ENCODE measurements at regions not wholly inside any gene's neighbourhood (a gene's known extent, or its start where the extent isn't known, plus 50 kb on each side); places are given as distances from the start of the nearest gene placed in this dataset.

DNA sequence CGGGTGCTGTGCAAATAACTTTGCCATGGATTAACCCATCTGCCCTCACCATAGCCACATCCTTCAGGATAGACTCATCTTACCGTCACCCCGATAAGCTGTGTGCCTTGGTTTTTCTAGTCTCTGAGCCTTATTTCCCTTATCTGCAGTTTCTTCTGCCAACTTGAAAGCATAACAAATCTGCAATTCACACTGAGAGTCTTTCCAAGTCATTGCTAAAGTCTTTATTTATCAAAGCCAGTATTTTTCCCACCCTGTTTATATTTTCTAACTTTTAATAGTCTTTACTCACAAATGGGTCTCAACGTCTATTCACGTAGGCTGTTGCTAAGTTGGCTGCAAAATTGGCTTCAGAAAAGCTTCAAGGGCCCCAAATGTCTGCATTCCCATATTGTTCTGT, 61.6 kb upstream of the SUCLG2 start:
- Mint-ChIP-seq H3K4me3 (no peak overlapping the region), H3K9me3 (peaks cover 6 to 15% of the 10 kb centered on the region in 2 donors), H3K27ac (no peak overlapping the region)

DNA sequence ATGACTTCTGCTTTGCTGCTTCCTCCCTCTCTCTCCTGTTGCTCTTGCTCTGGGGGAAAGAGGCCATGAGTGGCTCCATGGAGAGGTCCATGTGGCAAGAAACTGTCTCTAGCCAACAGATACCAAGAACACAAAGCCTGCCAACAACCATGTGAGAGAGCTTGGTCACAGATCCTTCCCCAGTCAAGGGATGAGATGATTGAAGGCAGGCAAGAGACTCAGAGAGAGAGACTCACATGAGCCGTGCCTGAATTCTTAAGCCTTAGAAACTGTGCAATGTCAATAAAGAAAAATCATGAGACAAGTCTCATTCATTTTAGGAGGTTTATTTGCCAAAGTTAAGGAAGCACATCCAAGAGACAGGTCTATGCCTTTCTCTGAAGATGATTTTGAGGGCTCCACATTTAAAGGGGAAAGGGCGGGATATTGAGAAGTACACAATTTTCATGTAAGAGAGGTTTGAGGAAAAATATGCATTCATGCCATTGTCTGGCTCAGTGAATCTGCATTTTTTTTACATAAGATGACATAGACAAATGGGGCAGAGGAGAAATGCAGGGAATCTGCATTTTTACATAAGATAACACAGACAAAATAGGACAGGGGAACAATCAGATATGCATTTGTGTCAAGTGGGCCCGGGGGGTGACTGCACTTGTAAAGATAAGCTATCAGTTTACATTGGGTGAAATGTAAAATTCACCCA, 59.5 kb upstream of the SUCLG2 start:
- no peaks in the 10 kb centered on the region for H3K27me3 Mint-ChIP-seq
- H3K4me1 Mint-ChIP-seq = no peaks in the 10 kb centered on the region
- ATAC-seq = no peak
- no peak for DNase-seq
- H3K27ac Mint-ChIP-seq = no peak overlapping the region
- H3K9me3 Mint-ChIP-seq = peaks cover 0 to 8% of the 10 kb centered on the region in 2 donors
- H3K4me3 Mint-ChIP-seq = no peak overlapping the region

More for the DNA sequence above, 61.6 kb upstream of the SUCLG2 start:
- DNase-seq (no peak), ATAC-seq (no peak)
- no peaks in the 10 kb centered on the region for H3K27me3 Mint-ChIP-seq
- no peaks in the 10 kb centered on the region for H3K4me1 Mint-ChIP-seq

DNA sequence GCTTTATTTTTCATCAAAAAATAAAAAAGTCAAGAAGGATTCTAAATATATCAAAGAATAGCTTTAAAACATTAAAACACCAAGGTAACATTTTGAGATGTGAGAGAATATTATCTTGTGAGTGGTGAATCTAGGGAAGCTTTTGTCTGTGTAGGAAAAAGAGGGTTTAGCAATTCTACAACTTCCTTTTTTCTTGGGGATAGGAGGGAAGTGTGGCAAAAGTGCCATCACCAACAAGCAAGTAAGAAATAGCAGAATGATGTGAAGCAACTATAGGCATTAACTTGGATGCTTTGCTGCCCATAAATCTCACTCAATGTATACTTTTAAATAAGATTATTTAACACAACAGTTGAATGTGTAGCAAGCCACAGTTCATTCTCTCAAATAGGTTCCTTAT, 57.8 kb upstream of the SUCLG2 start:
- no peaks in the 10 kb centered on the region for H3K27me3 Mint-ChIP-seq
- no peak for ATAC-seq
- H3K4me1 Mint-ChIP-seq = no peaks in the 10 kb centered on the region
- no peak for DNase-seq
- no peak overlapping the region for H3K4me3 Mint-ChIP-seq
- no peaks in the 10 kb centered on the region for H3K9me3 Mint-ChIP-seq
- H3K27ac Mint-ChIP-seq = no peak overlapping the region

DNA sequence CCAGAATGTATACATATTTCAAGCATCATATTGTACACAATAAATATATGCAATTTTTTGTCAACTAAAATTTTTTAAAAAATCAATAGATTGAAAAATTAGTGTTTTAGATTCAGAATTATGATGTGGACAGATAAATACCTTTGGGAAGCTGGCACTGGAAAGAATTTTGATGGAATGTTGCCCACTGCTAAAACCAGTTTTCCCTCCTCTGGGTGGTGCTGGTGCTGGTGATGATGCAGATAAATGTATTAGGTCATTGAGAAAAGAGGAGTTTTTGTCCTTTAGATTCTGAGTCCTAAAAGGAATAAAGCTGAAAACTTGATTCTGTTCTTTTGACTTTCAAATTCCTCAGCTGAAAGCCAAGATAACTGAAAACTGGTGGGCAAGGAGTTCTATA, 56.0 kb upstream of the SUCLG2 start:
- DNase-seq (no peak), ATAC-seq (no peak)
- H3K27me3 Mint-ChIP-seq = no peaks in the 10 kb centered on the region
- no peaks in the 10 kb centered on the region for H3K9me3 Mint-ChIP-seq
- peaks cover 5% of the 10 kb centered on the region for H3K4me1 Mint-ChIP-seq
- H3K4me3 Mint-ChIP-seq = no peak overlapping the region
- no peak overlapping the region for H3K27ac Mint-ChIP-seq

DNA sequence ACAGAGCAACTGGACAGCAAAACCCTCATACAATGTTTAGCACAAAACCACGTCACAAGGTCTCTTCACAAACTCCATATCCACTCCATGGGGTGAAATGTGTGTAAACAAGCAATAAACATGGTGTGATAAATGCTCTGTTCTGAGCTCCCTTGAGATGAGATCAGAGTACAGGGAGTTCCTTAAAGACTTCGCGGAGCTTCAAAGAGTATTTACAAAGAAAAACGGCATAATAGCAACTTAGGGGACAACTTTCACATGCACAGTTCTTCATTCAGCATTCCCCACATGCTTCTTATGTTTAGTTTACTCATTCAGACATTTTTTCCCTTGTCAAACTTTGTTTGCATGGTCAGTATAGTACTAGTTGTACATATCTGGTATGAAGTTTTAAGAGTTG, 52.5 kb upstream of the SUCLG2 start:
- no peak for ATAC-seq
- Mint-ChIP-seq H3K27ac (no peak overlapping the region), H3K4me3 (no peak overlapping the region), H3K9me3 (no peaks in the 10 kb centered on the region), H3K4me1 (peaks cover 5% of the 10 kb centered on the region), H3K27me3 (no peaks in the 10 kb centered on the region)
- DNase-seq = no peak

DNA sequence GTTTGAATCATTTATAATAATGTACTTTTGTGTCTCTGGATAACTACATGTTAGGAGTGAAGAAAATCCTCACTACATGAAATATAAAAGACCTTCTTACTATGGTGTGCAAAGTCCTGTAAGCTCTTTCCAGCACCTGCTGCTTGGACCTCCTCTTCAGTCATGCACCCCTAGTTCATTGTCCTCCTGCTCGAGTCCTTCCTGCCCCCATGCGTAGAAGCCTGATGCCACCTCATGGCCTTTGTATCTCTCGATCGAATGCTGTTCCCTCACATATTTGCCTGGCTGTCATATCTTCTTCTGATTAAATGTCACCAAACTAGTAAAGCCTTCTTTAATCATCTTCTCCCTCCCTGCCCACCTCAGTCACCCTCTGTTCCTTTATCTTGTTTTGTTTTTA, 49.9 kb upstream of the SUCLG2 start:
- ATAC-seq (no peak), DNase-seq (no peak)
- peaks cover 0 to 7% of the 10 kb centered on the region in 2 donors for H3K9me3 Mint-ChIP-seq
- H3K4me1 Mint-ChIP-seq = peaks cover 5% of the 10 kb centered on the region
- H3K27ac Mint-ChIP-seq = no peak overlapping the region
- H3K4me3 Mint-ChIP-seq = no peak overlapping the region
- no peaks in the 10 kb centered on the region for H3K27me3 Mint-ChIP-seq
